Skin epidermis (tissue), 12 donors: ENCODE measurements at regions not wholly inside any gene's neighbourhood (a gene's known extent, or its start where the extent isn't known, plus 50 kb on each side); places are given as distances from the start of the nearest gene placed in this dataset.
"Not testable (repeated sequence)": the region's sequence is repeated elsewhere in the genome, so short reads cannot be mapped to it uniquely, and the experiment has no call there.

Experiments
- H3K27ac ChIP-seq, 21 experiments: fragments of 200-600 bp; sonication (generic) in 11 of 21; one replicate each; pipeline ENCODE4 v1.5.0; 2020; ENCODE audit warnings: mild to moderate bottlenecking in 3 of 21, inconsistent platforms in 2 of 21, moderate library complexity in 2 of 21
- H3K4me3 ChIP-seq, 7 experiments: fragments of 200-600 bp; sonication (generic) in 2 of 7; one replicate each; pipeline ENCODE4 v1.5.0; 2020; ENCODE audit warnings: inconsistent platforms in 2 of 7, mild to moderate bottlenecking in 2 of 7, moderate library complexity in 1 of 7

DNA sequence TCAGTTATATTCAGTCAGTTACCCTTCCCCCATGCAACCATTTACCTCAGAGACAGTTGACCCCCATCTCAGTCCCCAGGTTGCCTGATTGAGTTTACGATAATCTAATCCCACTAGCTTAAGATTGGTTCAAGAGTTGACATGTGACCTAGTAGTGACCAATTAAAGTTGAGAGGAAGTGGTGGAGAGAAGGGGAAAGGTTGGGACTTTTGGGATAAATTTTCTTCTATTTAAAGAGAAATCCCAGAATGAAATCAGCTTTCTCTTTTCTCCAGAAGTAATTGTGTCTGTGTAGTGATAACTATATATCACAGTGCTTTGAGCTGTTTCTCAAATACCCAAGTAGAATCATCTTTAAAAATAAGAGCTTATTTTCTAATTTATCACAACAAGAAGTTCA lies 396.7 kb upstream of the CLINT1 start:
- no peak overlapping the region for H3K27ac ChIP-seq

DNA sequence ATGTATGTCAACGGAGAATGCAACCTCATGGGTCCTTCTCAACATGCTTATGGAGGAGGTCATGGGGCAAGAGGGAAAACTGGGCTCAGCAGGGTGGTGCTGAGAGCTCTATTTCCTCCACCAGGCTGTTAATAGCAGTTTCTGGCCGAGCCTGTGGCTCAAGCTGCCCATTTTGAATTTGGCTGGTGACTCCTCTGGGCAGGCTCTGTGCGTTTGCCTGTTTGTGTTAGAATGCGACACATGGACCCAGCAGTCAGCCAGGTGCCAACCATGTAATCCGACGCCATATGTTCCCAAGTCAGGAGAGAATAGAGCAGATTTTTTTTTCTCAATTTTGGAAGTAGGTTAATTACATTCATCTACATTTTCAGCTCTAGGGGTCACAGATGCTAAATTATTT lies 387.7 kb upstream of the CLINT1 start:
- Histone ChIP-seq H3K27ac (no peak overlapping the region), H3K4me3 (no peak overlapping the region)

More for the DNA sequence above, 396.7 kb upstream of the CLINT1 start:
- no peak overlapping the region for H3K4me3 ChIP-seq

DNA sequence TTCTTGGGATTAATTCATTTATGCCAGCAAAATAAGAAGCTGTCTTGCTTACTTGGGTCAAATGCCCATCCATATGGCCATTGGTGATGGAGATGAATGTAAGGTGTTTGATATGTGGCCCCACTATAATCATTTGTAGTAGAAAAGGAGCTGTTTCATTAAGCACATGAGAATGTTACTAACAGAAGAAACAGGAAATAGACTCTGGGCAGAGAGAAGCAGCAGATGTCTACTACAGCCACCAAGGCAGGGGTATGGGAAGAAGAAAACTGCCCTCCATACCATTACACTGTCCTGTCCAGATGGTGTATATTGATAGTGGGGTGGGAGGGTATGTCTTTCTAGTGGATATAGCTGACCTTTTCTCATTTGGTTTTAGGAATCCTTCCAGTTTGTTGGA lies 386.6 kb upstream of the CLINT1 start:
- Histone ChIP-seq H3K27ac (no peak overlapping the region), H3K4me3 (no peak overlapping the region)

DNA sequence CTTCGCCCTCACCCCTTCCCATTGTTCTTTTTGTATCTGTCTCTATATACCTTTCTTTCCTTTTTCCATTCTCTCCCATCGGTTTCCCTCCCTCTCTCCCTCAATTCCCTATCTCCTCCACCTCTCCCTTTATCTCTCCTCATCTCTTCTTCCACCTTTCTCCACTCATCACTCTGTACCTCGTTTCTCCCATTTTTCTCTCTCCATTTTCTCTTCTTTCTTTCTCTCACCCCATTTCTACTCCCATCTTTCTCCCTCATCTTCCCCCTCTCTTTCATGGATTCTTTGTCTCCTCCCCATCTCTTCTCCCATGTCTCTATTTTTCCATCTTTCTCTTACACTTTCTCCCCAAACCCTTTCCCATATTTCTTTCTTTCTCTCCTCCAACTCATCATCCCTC lies 385.9 kb upstream of the CLINT1 start:
- H3K27ac ChIP-seq, result no peak overlapping the region
- no peak overlapping the region for H3K4me3 ChIP-seq

DNA sequence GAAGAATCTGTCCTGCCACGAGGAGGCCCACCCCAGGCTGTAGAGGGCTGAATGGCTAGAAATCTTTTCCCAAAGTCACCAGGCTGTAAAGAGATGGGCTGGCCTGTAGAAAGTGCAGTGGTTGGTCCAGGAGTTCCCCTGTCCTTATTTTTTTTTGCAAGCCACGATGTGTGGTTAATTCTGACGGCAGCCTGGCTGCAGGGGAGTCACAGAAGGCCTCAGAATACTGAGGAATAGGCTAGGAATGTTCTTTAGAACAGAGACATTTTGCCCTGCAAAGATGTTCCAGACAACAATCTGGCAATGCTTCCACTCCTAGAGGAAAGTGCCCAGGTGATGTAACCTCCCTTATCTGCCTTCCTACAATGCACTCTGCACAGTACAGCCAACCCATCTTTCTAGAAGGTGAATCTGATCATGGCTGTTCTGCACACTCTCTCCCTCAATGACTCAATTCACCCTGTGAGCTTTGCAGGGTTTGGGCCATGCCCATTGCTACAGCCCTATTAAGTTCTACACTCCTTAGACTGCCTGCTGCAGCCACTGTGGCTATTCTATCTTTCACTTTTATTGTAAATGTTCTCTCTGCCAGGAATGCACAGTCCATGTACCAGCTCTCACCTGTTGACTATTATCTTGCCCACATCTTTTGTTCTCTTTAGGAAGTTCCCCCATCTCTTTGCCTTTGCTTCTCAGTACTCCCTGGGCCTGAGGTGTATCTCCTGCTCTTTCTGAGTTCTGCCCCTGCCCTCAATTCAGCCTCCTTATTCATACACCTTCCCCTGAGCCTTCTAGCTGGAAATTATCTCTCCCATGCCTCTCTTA lies 377.8 kb upstream of the CLINT1 start:
- H3K4me3 ChIP-seq, result no peak overlapping the region
- H3K27ac ChIP-seq, result no peak overlapping the region

DNA sequence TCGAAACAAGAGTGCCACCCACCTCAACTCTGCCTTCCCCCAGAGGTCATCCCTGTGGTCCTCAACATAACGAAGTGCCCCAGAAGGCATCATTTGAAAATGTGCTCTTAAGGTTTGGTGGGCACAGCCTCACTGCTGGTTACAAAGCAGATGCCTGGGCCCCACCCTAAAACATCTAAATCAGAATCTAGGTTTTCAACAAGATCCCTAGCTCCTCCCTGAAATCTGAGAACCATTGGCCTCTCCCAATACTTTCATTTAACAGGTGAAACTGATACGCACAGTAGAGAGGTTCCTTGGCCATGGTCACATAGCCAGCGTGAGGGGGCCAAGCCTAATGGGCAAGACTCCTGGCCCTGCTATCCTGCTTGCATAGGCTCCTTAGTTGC lies 376.2 kb upstream of the CLINT1 start:
- no peak overlapping the region for H3K27ac ChIP-seq
- H3K4me3 ChIP-seq, result no peak overlapping the region

DNA sequence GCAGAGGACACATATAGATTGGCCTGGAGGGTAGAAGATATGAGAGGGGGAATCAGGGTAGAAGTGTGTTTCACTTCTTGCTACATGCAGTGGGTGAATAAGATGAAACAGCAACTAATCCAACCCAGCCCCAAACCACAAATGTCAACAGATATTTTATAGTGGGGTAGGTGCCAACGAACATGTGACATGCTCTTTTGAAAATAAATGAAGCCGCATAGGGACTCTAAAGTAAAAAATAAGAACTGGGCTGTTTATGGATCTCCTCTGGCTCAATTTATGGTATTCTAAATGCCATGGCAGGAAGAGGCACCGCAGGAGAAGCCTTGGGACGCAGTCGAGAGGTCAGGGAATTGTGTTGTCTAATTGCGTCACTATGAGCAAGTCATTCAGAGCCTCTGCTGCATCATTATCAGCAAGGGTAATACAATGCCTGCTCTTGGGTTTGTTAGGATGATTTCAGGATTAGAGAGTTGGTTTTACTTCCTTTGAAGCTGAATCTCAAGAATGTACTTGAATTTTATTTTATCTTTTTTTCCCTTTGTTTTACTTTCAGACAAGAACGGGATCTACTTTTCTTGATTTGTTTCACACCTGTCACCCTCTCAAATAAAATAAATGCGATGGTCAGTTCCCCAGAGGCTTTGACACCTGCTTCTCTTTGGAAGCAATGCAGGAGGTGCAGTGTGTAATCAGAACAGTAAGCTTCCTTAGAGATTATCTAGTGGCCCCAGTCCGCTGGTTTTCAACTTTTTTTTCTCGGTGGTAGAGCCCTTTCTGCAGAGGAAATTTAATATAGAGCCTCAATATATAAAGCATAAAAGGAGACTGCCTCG lies 375.6 kb upstream of the CLINT1 start:
- Histone ChIP-seq H3K4me3 (no peak overlapping the region), H3K27ac (no peak overlapping the region)

DNA sequence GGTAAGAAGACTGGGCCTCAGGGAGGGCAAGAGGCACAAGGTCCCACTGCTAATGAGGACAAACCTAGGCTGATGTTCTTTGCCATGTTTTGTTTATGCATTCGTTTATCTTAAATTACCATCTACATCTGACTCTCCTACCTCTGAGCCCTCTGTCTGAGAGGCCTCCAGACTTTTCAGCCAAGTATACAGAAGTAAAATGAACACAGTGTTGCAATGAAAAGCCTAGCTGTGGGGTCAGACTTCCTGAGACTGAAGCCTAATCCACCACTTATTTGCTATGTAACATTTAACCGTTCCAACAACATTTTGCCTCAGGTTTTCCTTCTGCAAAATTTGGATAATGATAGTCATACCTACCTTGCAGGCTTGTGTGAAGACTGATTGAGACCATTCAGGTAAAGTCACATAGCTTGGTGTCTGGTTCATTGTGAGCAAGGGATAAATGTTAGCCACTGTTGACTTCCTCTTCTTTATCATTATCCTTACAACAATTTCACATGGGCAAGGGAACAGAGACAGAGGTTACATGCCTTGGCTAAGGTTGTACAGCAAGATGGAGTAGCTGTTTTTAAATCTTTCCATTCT lies 374.9 kb upstream of the CLINT1 start:
- H3K4me3 ChIP-seq, result no peak overlapping the region
- no peak overlapping the region for H3K27ac ChIP-seq

DNA sequence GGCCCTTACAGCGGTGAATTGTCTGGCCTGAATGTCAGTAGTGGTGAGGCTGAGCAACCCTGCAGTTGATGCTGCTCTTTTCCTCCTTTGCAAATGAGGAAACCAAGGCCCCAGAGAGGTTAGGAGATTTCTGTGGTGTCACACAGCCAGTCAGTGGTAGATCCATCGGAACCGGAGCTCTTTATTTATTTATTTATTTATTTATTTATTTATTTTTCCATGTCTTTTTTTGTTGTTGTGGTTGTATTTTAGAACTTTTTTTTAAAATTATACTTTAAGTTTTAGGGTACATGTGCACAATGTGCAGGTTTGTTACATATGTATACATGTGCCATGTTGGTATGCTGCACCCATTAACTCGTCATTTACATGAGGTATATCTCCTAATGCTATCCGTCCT lies 368.4 kb upstream of the CLINT1 start:
- H3K4me3 ChIP-seq, H3K27ac ChIP-seq: not testable (repeated sequence)

DNA sequence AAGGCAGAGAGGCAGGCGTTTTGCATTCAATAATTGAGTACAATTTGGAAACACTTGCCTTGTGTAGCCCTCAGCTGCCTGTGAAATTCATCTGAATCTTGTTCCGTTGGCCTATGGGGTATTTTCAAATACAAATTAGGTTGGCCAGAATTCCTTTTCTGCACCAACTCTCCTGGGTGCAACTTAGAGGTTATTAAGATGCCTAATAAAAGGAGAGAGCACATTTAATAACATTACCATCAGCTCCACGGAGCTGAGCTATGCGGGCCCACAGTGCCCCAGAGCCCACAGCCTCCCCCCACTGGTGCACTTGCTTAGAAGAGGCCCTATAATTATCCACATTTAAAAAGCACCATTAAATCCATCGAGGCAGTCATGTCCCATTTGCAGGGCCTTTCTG lies 367.6 kb upstream of the CLINT1 start:
- no peak overlapping the region for H3K27ac ChIP-seq
- H3K4me3 ChIP-seq, result no peak overlapping the region

DNA sequence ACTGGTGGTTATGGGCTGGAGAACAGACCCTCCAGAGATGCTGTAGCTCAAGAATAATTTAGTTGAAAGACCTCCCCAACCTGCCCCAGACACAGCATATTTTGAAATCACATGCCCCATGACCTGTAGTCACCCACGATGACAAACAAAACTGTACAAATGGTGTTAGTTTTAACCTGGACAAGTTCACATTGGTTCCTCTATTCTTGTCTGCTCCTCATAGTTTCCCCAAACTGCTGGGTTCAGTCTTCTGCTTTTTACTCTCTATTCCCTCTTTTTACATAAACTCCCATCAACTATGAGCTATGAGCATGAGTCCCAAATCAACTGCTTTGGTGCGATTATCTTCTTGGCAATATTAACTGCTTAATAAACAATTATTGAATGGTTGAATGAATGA lies 365.3 kb upstream of the CLINT1 start:
- H3K27ac ChIP-seq, result peak overlapping the region in 3 of 21 experiments; percentile 9 to 75 (median 55)

DNA sequence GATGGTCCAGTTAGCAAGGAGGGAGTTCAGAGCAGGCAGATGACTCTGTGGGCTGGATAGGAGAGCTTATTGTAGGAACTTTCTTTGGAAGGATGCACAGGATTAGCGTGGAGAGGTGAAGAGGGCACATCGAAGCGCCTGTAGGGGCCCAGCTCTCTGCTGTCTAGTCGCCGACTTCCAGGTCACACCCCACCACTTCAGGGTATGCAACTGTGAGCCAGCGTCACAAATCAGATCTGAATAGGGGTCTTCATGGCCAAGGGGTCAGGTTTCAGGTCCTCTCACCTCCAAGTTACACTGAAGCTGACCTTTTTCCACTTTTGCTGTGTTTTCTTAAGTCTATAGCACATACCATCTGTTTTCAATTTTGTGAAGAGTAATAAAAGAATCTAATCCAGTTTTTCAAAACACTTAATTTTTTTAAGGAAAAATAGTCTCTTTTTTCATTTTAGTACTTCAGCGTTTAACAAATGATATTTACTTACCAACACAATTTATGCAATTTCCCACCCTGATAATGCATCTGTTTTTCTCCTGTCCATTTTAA lies 364.2 kb upstream of the CLINT1 start:
- Histone ChIP-seq H3K4me3 (no peak overlapping the region), H3K27ac (peak overlapping the region in 1 of 21 experiments; percentile 55)

More for the DNA sequence above, 365.3 kb upstream of the CLINT1 start:
- H3K4me3 ChIP-seq, result no peak overlapping the region

DNA sequence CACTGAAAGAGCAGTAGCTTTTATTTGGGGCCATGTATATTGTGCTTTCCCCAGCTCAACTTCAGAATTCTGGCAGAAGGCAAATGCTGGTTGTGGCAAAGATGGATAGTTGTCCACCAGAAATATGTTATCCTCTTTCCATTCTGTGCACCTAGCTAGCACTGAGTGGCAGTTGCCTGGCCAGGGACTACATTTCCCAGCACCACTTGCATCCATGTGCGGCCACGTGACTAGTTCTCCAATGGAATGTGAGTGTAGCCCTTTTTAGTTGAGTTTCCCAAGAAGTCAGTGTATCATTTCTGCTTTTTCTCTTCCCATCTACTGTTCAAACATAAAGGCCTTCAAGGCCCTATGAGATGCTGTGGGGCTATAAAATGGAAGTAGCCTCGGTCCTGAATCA lies 354.0 kb upstream of the CLINT1 start:
- Histone ChIP-seq H3K27ac (no peak overlapping the region), H3K4me3 (no peak overlapping the region)

DNA sequence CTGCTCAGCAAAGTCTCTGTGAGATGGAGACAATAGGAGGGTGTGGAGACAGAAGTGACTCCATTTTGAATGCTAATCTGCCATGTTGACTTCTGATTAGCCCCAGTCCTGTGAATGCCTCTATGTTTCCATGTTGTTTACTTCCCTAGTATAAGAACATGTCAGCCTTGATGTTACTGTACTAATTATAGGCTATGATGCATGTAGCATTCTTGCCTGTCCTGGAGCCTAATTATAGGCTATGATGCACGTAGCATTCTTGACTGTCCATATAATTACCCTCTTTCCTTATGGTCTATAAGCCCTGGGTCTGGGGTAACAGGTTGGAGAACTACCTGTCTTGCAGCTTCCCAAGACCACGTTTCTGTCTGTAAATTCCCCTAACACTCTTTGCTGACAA lies 353.3 kb upstream of the CLINT1 start:
- no peak overlapping the region for H3K27ac ChIP-seq
- H3K4me3 ChIP-seq, result no peak overlapping the region

DNA sequence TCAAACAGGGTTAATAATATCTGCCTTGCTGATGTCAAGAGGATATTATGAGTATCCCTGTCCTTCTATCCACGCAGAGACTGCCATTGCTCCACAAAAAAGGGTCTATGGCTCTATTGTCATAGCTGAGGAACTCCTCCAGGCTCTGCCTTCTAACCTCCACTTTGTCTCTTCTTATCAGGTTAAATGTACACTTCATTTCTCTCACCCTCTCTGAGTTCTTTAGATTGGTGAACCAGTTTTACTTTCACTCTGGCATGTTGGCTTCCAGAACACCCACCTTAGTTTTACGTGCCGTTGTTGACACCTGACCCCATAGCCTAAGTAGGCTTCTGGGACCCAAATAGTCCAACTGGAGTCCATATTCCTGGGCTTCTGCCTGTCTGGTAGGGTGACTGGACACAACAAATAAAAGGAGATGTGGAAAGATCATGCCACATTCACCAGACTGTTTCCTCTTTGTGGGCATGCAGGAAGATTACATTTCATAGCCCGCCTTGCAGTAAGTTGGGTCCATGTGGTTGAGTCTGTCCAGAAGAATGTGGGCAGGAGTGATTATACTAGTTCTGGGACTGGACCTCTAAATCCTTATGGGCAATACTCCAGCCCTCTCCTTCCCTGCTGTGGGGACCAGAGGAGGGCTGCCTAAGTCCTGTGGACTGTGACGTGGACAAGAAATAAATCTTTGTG lies 350.4 kb upstream of the CLINT1 start:
- H3K27ac ChIP-seq, result no peak overlapping the region
- H3K4me3 ChIP-seq, result no peak overlapping the region

DNA sequence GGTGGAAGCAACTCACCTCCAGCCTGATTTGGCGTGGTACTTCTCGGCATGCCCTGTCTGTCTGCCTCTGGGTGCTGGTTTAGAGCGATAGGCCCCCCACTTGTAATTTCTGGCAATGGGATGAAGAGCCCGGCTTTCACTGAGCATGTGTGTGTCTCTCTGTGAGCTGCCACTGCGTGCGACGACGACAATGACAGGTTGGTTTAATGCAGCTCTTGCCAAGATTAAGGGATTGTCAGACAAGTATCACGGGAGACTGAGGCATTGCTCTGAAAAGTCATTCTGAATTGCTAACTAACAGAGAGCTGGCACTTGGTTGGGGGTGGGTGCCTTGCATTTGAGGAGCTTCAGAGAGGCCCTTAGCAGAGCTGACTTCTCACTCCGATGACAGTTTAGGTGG lies 348.8 kb upstream of the CLINT1 start:
- no peak overlapping the region for H3K4me3 ChIP-seq
- H3K27ac ChIP-seq, result no peak overlapping the region

DNA sequence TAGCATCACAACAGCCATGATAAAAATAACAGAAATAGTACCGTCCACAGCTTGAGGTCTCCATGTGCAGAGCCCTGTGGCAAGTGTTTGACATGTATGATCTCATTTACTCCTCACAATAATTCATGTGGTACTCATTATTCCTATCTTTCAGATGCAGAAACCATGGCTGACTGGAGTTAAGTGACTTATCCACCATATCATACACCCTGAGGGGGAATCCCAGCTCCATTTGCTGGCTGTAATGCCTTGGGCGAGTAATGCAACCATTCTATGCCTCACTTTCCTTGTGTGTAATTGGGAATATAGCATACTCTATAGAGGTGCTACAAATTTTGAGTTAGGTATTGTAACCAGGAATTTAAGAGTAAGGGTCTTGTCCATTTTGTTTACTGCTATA lies 347.0 kb upstream of the CLINT1 start:
- Histone ChIP-seq H3K4me3 (no peak overlapping the region), H3K27ac (no peak overlapping the region)

DNA sequence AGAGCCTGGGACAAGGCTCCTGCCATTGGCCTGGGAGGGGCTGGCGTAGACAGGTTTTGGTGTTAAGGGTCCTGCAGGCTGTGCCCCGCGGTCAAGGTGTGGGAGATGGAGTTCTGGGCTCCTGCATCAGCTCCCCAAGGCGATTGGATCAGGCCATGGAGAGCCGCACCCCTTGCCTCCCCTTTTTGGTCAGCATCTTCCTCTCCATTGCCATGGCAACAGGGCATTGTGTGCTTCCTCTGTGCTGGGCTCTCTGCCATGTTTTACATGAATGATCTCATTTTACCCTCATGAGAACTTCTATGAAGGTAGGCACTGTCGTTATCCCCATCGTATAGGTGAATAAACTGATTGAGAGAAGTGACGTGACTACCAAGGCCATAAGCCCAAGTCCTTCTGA lies 344.3 kb upstream of the CLINT1 start:
- no peak overlapping the region for H3K4me3 ChIP-seq
- H3K27ac ChIP-seq, result no peak overlapping the region

DNA sequence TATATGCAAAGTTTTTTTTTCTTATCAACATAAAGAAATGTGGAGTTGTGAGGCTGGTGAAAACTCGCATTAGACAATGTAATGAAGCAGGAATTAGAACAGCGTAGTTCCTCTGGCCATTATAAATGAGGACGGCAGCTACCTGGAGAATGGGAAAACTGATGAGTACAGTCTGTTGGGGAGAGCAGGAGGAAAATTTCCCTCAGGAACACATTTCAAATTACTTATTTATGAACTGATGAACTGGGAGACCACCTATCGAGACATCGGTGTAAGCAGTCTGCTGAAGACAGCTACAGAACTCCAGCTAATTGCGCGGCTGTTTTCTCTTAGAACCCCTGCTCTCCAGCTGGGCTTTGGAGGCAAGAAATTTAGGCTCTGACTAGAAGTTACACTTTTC lies 343.9 kb upstream of the CLINT1 start:
- H3K27ac ChIP-seq, result no peak overlapping the region
- no peak overlapping the region for H3K4me3 ChIP-seq

DNA sequence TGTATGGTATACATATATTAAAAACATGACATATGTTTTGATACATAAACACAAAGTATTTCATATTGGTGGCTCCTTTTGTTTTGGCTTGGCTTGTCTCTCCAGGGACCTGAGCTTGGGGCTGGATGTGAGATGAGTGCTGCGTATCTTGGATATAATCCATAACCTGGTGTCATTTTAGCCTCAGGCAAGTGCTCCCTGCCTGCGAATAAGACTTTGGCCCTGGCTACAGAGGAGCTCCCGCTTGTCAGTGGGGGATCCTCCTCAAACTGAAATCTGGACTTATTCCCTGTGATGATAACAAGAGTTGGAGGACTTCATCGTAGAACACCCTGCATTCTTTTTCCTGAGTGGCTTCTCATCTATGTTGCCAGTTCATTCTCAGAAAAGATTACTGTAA lies 341.7 kb upstream of the CLINT1 start:
- no peak overlapping the region for H3K27ac ChIP-seq
- no peak overlapping the region for H3K4me3 ChIP-seq
